Epithelial cell of esophagus (primary cell): ENCODE measurements at regions not wholly inside any gene's neighbourhood (a gene's known extent, or its start where the extent isn't known, plus 50 kb on each side); places are given as distances from the start of the nearest gene placed in this dataset.
A peak's percentile ranks its signal among the peaks of the same experiment; 100 is the strongest.

Experiments used
- DNase-seq: peaks from one replicate; pipeline ENCODE4 v3.0.0; 2010; ENCODE audit warnings: low read depth
- H3K4me3 ChIP-seq: 2 replicates; pipeline ENCODE4 v1.5.1; 2011; ENCODE audit warnings: mild to moderate bottlenecking, low read length, control low read depth
- CTCF ChIP-seq: IDR thresholded peaks from 2 replicates; pipeline ENCODE4 v1.5.1; 2011; ENCODE audit warnings: low read depth, mild to moderate bottlenecking, low read length, control low read depth, inconsistent platforms; ENCODE audit not compliant: insufficient read depth; ENCODE audit errors: missing control alignments

DNA sequence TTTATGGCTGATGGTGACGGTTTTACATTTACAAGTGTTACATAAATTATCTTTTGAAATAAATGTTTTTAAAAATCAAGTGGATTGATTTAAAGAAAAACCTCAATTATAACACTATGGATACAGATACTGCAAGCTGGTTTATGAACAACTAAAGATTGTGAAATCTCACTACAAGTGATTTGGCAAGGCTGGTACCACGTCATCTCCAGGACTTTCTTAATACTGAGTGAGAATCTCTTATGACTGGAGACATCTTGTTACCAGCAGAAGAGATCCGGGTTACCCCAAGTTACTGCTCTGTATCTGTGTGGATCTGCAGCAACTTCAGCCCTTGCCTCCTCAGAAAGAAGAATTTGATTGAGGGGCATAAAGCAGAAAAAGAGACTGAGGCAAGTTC is 452.9 kb downstream of the MN1 start:
- TF ChIP-seq CTCF, result no peak
- DNase-seq, result peak; percentile 76
- H3K4me3 ChIP-seq, result no peak overlapping the region

DNA sequence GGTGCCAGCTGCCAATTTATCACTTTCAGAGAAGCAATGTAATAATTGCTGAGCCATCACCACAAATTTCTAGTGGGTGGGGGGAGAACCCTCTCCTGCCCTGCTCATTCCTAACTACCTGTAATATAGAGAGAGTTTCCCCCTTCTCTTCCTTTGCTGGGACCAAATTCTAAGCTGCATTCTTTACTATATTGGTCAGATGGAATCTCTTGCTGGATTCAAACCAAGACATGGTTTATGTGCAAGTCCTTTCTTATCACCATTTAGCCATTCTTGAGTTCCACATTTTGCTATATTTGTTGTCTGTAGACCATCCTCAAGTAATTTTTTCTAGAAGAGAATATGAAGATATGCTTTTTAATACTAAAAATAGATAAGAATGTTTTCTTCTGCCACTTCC is 452.1 kb downstream of the MN1 start:
- no peak for TF ChIP-seq CTCF

GRCh38 chr22:27350306-27350705 is 451.2 kb downstream of the MN1 start:
- TF ChIP-seq CTCF, result no peak
- H3K4me3 ChIP-seq, result no peak overlapping the region
- no peak for DNase-seq

More for the DNA sequence above, 452.1 kb downstream of the MN1 start:
- peak; percentile 6 for DNase-seq
- no peak overlapping the region for H3K4me3 ChIP-seq

GRCh38 chr22:27352426-27352825 is 449.1 kb downstream of the MN1 start:
- DNase-seq, result no peak
- H3K4me3 ChIP-seq, result no peak overlapping the region
- TF ChIP-seq CTCF, result no peak

DNA sequence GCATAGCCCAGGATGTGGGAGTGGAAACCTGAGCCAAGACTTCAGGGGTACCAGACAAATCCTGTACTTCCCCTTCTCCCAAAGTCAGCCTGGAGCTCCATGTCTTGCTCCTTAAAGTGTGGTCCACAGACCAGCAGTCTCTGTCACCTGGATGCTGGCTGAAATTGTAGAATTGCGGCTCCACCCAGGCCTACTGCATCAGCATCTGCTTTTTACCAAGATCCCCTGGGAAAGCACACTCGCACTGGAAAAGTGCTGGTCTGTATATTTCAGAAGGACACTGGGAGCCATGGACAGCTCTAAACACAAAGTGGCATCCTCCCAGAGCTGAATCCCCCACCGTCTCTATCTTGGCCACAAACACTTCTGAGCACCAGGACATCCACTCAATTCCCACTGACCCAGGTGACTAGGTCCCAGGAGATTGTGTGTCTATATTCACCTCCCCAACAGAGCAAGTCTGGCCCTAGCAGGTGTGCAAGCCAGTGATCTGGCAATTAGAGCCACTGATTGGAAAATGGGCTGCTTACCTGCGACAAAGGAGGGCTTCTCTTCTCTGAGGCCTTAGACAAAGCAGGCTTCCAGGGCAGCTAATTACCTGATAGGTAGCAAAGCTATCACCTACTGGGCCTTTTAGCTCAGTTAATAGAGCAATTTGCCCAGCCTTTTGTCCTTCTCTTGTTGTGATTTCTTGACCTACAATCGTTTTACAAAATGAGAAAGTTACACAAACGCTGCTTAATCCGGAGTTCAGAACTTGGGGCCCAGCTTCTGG is 443.3 kb downstream of the MN1 start:
- no peak overlapping the region for H3K4me3 ChIP-seq
- DNase-seq, result no peak
- TF ChIP-seq CTCF, result no peak

DNA sequence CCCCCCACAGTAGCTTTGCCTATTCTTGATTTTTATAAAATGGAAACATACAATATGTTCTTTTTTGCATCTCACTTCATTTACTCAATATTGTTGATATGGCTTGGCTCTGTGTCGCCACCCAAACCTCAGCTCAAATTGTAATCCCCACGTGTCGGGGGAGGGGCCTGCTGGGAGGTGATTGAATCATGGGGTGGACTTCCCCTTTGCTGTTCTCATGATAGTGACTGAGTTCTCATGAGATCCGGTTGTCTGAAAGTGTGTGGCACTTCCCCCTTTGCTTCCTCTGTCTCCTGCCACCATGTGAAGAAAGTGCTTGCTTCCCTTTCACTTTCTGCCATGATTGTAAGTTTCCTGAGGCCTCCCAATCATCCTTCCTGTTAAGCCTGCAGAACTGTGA is 431.3 kb downstream of the MN1 start:
- DNase-seq, result peak; percentile 30
- no peak overlapping the region for H3K4me3 ChIP-seq
- TF ChIP-seq CTCF, result no peak

- H3K4me3 ChIP-seq, result no peak overlapping the region
- no peak for DNase-seq
- TF ChIP-seq CTCF, result no peak
These were observed 430.6 kb downstream of the MN1 start for GRCh38 chr22:27370987-27371386.
